K562 (cell line): ENCODE measurements at regions not wholly inside any gene's neighbourhood (a gene's known extent, or its start where the extent isn't known, plus 50 kb on each side); places are given as distances from the start of the nearest gene placed in this dataset.

Experiments
- ATAC-seq: fragments of 200-7000 bp; cut with Tn5 transposase; 3 replicates; pipeline ENCODE4 v1.9.1; 2020; ENCODE audit warnings: moderate library complexity
- BruUV-seq: library from RNA; stranded (reverse); fragments of 400-500 nt; replicated peaks from 2 replicates; lab custom pipeline; 2021; lab: Mats Ljungman, UMichigan
- CTCF ChIA-PET: fragments of 300-600 bp; formaldehyde crosslinking; extraction: SDS; loops from one replicate; lab custom pipeline; 2021; ENCODE audit warnings: low intra/inter-chr PET ratio; lab: Yijun Ruan, JAX
- POLR2A ChIA-PET: fragments of 300-600, 350-650 bp; sonication (Branson Sonifier 250); formaldehyde crosslinking; extraction: SDS; loops from one replicate; lab custom pipeline; 2021; ENCODE audit warnings: antibody characterized with exemption, inconsistent platforms; lab: Yijun Ruan, JAX
- DNase-seq, 4 experiments: peaks; one replicate each; pipeline versions ENCODE4 v3.0.0 to v3.0.0-alpha.2; 2011 to 2018; ENCODE audit warnings: low spot score in 3 of 4, mixed read lengths in 3 of 4; ENCODE audit errors: extremely low read depth in 1 of 4
- FAIRE-seq: peaks from 2 replicates; lab custom pipeline; 2011; peaks lifted over from hg19 to GRCh38; lab: Jason Lieb, UNC
- H2AFZ ChIP-seq: 2 replicates; pipeline ENCODE4 v1.6.0; 2011; ENCODE audit warnings: low read depth, low read length, control low read depth, inconsistent platforms
- H3K27ac ChIP-seq: fragments of 200-600 bp; 3 replicates; pipeline ENCODE4 v1.8.0; 2011; ENCODE audit warnings: low read depth, mild to moderate bottlenecking, control low read depth, inconsistent platforms, low read length, moderate library complexity, mixed read lengths; ENCODE audit errors: extremely low read depth
- H3K27me3 ChIP-seq, 2 experiments: fragments of 300-600 bp in 1 of 2; 2 replicates in 1 of 2; 3 replicates in 1 of 2; pipeline versions ENCODE4 v1.6.0 to v1.8.0; 2011; ENCODE audit warnings: inconsistent platforms in 2 of 2, low read length in 2 of 2, mild to moderate bottlenecking in 1 of 2, mixed read lengths in 1 of 2, moderate library complexity in 1 of 2; ENCODE audit not compliant: control insufficient read depth in 2 of 2, insufficient read depth in 2 of 2
- H3K36me3 ChIP-seq: fragments of 300-600 bp; 3 replicates; pipeline ENCODE4 v1.8.0; 2011; ENCODE audit warnings: mild to moderate bottlenecking, low read length, inconsistent platforms; ENCODE audit not compliant: control insufficient read depth, insufficient read depth
- H3K4me1 ChIP-seq, 2 experiments: fragments of 200-600 bp in 1 of 2; replicated peaks in 1 of 2; 2 replicates in 1 of 2; 3 replicates in 1 of 2; pipeline versions ENCODE4 v1.5.1 to v1.8.0; 2011; ENCODE audit warnings: inconsistent platforms in 2 of 2, low read length in 2 of 2, mild to moderate bottlenecking in 1 of 2, mixed read lengths in 1 of 2, moderate library complexity in 1 of 2; ENCODE audit not compliant: control insufficient read depth in 2 of 2, insufficient read depth in 2 of 2
- H3K4me2 ChIP-seq: 2 replicates; pipeline ENCODE4 v1.6.1; 2011; ENCODE audit warnings: low read length, control low read depth, inconsistent platforms, mixed read lengths; ENCODE audit not compliant: insufficient read depth
- H3K4me3 ChIP-seq: fragments of 200-600 bp; sonication (generic), shearing (Covaris generic); 2 replicates; pipeline ENCODE4 v1.5.1; 2016; ENCODE audit warnings: control low read depth, inconsistent platforms
- H3K79me2 ChIP-seq: fragments of 200-600 bp; 3 replicates; pipeline ENCODE4 v1.8.0; 2011; ENCODE audit warnings: low read length, inconsistent platforms; ENCODE audit not compliant: control insufficient read depth, insufficient read depth
- H3K9ac ChIP-seq, 2 experiments: 2 replicates each; pipeline versions ENCODE4 v1.6.0 to v1.6.1; 2011; ENCODE audit warnings: low read depth in 2 of 2, low read length in 2 of 2, control low read depth in 1 of 2, inconsistent platforms in 1 of 2, mild to moderate bottlenecking in 1 of 2, mixed read lengths in 1 of 2; ENCODE audit not compliant: insufficient read depth in 1 of 2
- H3K9me1 ChIP-seq: one replicate; pipeline ENCODE4 v1.6.0; 2011; ENCODE audit warnings: inconsistent platforms, mild to moderate bottlenecking, low read length, moderate library complexity; ENCODE audit not compliant: control insufficient read depth, insufficient read depth
- H3K9me3 ChIP-seq: replicated peaks from 2 replicates; pipeline ENCODE4 v1.5.1; 2011; ENCODE audit warnings: low read depth, low read length, inconsistent platforms; ENCODE audit not compliant: control insufficient read depth, insufficient read depth
- H4K20me1 ChIP-seq: replicated peaks from 2 replicates; pipeline ENCODE4 v1.6.1; 2011; ENCODE audit warnings: low read length, inconsistent platforms, mixed read lengths; ENCODE audit not compliant: control insufficient read depth, insufficient read depth
- FOXK2 ChIP-seq, 2 experiments: fragments of 450-650 bp; IDR thresholded peaks in 1 of 2; conservative IDR thresholded peaks in 1 of 2; 2 replicates each; pipeline ENCODE4 v1.6.1; 2016; ENCODE audit warnings: low read depth in 2 of 2, mild to moderate bottlenecking in 1 of 2
- HMBOX1 ChIP-seq: sonication (generic); IDR thresholded peaks from 2 replicates; pipeline ENCODE4 v1.6.1; 2016
- HNRNPUL1 ChIP-seq: fragments of 200-400 bp; formaldehyde crosslinking; IDR thresholded peaks from 2 replicates; pipeline ENCODE4 v1.6.1; 2017; ENCODE audit warnings: low read length
- KDM5B ChIP-seq: fragments of 200-600 bp; sonication (generic); IDR thresholded peaks from 2 replicates; pipeline ENCODE4 v1.6.1; 2012; ENCODE audit warnings: low read depth, mild to moderate bottlenecking, moderate library complexity, low read length, control low read depth, inconsistent platforms; ENCODE audit not compliant: insufficient replicate concordance
- PHB2 ChIP-seq: fragments of 450-650 bp; IDR thresholded peaks from 2 replicates; pipeline ENCODE4 v1.6.1; 2017; ENCODE audit warnings: low read depth
- RBFOX2 ChIP-seq: fragments of 200-400 bp; formaldehyde crosslinking; IDR thresholded peaks from 2 replicates; pipeline ENCODE4 v1.6.1; 2017; ENCODE audit warnings: low read depth, mild to moderate bottlenecking, low read length, moderate library complexity
- RFX7 ChIP-seq: fragments of 250-450 bp; sonication (Bioruptor Pico); IDR thresholded peaks from 2 replicates; pipeline ENCODE4 v1.5.1; 2021; ENCODE audit warnings: mild to moderate bottlenecking
- SNAPC5 ChIP-seq: fragments of 250-450 bp; sonication (Bioruptor Pico); IDR thresholded peaks from 2 replicates; pipeline ENCODE4 v1.8.0; 2021; ENCODE audit warnings: moderate library complexity, mild to moderate bottlenecking, inconsistent platforms
- TCF7 ChIP-seq: sonication (generic); IDR thresholded peaks from 2 replicates; pipeline ENCODE4 v1.6.1; 2016; ENCODE audit warnings: antibody characterized with exemption, borderline replicate concordance
- USF2 ChIP-seq: sonication (generic); formaldehyde crosslinking; IDR thresholded peaks from 2 replicates; pipeline ENCODE4 v1.5.0; 2020; ENCODE audit warnings: missing genetic modification reagents
- ZNF174 ChIP-seq: fragments of 250-450 bp; sonication (Bioruptor Pico); IDR thresholded peaks from 2 replicates; pipeline ENCODE4 v1.4.0; 2020; ENCODE audit warnings: mild to moderate bottlenecking
- ZNF408 ChIP-seq: fragments of 250-450 bp; sonication (Bioruptor Pico); IDR thresholded peaks from 2 replicates; pipeline ENCODE4 v1.4.0; 2020; ENCODE audit warnings: low read depth, mild to moderate bottlenecking, moderate library complexity
- in situ Hi-C: fragments of 300-500 bp; cut with MboI; formaldehyde crosslinking; loops from 4 replicates; pipeline ENCODE4 v1.15.0; 2018; ENCODE audit warnings: inconsistent platforms, mixed read lengths
- intact Hi-C: fragments of 100-400 bp; cut with micrococcal nuclease; formaldehyde crosslinking; loops from 2 replicates; pipeline ENCODE4 v1.14.2; 2022

- no peak for ATAC-seq
- H3K9me3 ChIP-seq: no peaks in the 10 kb centered on the region
- no peak for DNase-seq
- POLR2A ChIA-PET: no interaction called here
- no peaks in the 10 kb centered on the region for H4K20me1 ChIP-seq
- no peaks in the 10 kb centered on the region for H3K79me2 ChIP-seq
- no peak for TF ChIP-seq USF2 (CRISPR knock-in tag)
- TF ChIP-seq PHB2: no peak
- no peak for TF ChIP-seq HNRNPUL1
- no peak for TF ChIP-seq KDM5B
- TF ChIP-seq ZNF408 (CRISPR knock-in tag): no peak
- TF ChIP-seq SNAPC5 (CRISPR knock-in tag): no peak
- no peak for TF ChIP-seq RFX7 (CRISPR knock-in tag)
- no peak for TF ChIP-seq HMBOX1
- TF ChIP-seq FOXK2 (conservative IDR thresholded peaks at IDR 0.05 in 1 of 2, IDR thresholded peaks at IDR 0.05 in 1 of 2; ENCODE audit: low read depth in 2 of 2): no peak
- no peak for TF ChIP-seq ZNF174 (CRISPR knock-in tag)
- no peak for TF ChIP-seq TCF7
- TF ChIP-seq RBFOX2: no peak
- H3K27me3 ChIP-seq: no peaks in the 10 kb centered on the region
- CTCF ChIA-PET: no interaction called here
- no peaks in the 10 kb centered on the region for H3K36me3 ChIP-seq
- no peak overlapping the region for H3K27ac ChIP-seq
- no peak overlapping the region for H3K4me2 ChIP-seq
- intact Hi-C loops (no loop called here), in situ Hi-C loops (no loop called here)
- no peak overlapping the region for H3K4me3 ChIP-seq
- no peak overlapping the region for H2AFZ ChIP-seq
- BruUV-seq: no TSS peak
- H3K9me1 ChIP-seq: no peaks in the 10 kb centered on the region
- FAIRE-seq: no peak
- H3K9ac ChIP-seq: no peak overlapping the region
- no peaks in the 10 kb centered on the region for H3K4me1 ChIP-seq
Observed at GRCh38 chrX:55336176-55336575, 71.5 kb upstream of the PAGE3 start.
